ENCODE measurements at regions not wholly inside any gene's neighbourhood (a gene's known extent, or its start where the extent isn't known, plus 50 kb on each side); places are given as distances from the start of the nearest gene placed in this dataset.

DNA sequence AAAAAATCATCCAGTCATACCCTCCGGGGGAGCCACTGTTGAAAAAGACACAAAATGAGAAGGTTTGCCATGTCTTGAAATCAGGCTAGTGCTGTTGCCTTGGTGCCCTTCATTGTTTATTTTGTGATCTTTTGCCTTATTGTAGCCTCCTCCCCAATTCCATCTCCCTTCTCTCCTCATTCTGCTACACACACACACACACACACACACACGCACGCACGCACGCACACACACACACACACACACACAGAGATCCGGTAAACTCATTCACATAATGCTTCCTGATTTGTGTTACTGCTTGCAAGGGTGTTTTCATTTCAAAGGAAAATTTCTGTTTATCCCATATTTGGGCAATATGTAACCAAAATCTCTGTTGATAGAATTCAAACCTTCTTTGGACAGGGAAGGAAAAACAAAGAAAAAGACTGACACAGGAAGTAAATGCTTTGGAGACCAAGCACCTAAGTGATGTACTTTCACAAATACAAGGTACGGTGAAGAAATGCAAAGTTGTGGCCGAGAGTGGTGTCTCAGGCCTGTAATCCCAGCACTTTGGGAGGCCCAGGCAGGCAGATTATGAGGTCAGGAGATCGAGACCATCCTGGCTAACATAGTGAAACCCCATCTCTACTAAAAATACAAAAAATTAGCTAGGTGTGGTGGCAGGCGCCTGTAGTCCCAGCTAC, 141.1 kb upstream of the CDK13 start:
- CTCF ChIA-PET: no interaction called here
- H3K36me3 Mint-ChIP-seq (ENCODE audit: insufficient read depth, unreplicated experiment): no peaks in the 10 kb centered on the region
- no peak for DNase-seq

DNA sequence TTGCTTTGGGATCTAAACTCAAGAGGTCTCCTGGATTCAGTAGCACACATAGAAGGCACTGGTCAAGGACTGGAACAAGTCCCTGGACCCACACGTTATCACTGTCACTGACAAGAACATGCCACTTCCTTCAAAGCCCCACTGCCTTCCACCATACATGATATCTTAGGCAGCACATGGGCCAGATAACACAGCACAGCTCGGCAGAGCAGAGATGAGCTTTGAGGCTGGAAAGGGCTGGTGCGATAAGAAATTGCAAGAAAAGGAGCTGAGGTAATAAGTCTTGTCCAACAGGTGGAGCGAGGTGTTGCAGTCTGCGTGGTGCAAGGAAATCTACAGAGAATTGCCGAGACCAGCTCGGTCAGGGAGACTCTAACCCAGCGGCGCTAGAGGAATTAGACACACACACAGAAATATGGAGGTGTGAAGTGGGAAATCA, 139.8 kb upstream of the CDK13 start:
- CTCF ChIA-PET: interaction anchor here (0.8 to 1.4 kb wide), 5 partner anchors 16 to 242 kb away, joined by 3 to 5 read pairs (median 3); no protein-coding TSS in a partner anchor
- Mint-ChIP-seq H3K4me1 (ENCODE audit: low read depth, unreplicated experiment) (peaks cover 15% of the 10 kb centered on the region), H3K36me3 (ENCODE audit: insufficient read depth, unreplicated experiment) (no peaks in the 10 kb centered on the region), H3K27ac (ENCODE audit: unreplicated experiment) (no peak overlapping the region), H3K27me3 (ENCODE audit: unreplicated experiment) (peaks cover 20% of the 10 kb centered on the region), H3K4me3 (ENCODE audit: low read depth, unreplicated experiment) (no peak overlapping the region), H3K9me3 (ENCODE audit: low read depth, unreplicated experiment) (no peaks in the 10 kb centered on the region)
- TF ChIP-seq, protein P1, sequence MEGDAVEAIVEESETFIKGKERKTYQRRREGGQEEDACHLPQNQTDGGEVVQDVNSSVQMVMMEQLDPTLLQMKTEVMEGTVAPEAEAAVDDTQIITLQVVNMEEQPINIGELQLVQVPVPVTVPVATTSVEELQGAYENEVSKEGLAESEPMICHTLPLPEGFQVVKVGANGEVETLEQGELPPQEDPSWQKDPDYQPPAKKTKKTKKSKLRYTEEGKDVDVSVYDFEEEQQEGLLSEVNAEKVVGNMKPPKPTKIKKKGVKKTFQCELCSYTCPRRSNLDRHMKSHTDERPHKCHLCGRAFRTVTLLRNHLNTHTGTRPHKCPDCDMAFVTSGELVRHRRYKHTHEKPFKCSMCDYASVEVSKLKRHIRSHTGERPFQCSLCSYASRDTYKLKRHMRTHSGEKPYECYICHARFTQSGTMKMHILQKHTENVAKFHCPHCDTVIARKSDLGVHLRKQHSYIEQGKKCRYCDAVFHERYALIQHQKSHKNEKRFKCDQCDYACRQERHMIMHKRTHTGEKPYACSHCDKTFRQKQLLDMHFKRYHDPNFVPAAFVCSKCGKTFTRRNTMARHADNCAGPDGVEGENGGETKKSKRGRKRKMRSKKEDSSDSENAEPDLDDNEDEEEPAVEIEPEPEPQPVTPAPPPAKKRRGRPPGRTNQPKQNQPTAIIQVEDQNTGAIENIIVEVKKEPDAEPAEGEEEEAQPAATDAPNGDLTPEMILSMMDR (IDR thresholded peaks at IDR 0.05; ENCODE audit: unreplicated experiment): peak; percentile 52
- no TSS peak for BruUV-seq (replicated peaks)
- intact Hi-C loops (cut with micrococcal nuclease; ENCODE audit: unreplicated experiment): no loop called here
- DNase-seq: peak; percentile 58

More for the DNA sequence above, 141.1 kb upstream of the CDK13 start:
- intact Hi-C loops (cut with micrococcal nuclease; ENCODE audit: unreplicated experiment): no loop called here
- BruUV-seq (replicated peaks): no TSS peak
- H3K4me1 Mint-ChIP-seq (ENCODE audit: low read depth, unreplicated experiment): peaks cover 15% of the 10 kb centered on the region
- H3K9me3 Mint-ChIP-seq (ENCODE audit: low read depth, unreplicated experiment): no peaks in the 10 kb centered on the region
- H3K27ac Mint-ChIP-seq (ENCODE audit: unreplicated experiment): no peak overlapping the region
- peaks cover 10% of the 10 kb centered on the region for H3K27me3 Mint-ChIP-seq (ENCODE audit: unreplicated experiment)
- H3K4me3 Mint-ChIP-seq (ENCODE audit: low read depth, unreplicated experiment): no peak overlapping the region
- TF ChIP-seq, protein P1 (IDR thresholded peaks at IDR 0.05; ENCODE audit: unreplicated experiment): no peak

DNA sequence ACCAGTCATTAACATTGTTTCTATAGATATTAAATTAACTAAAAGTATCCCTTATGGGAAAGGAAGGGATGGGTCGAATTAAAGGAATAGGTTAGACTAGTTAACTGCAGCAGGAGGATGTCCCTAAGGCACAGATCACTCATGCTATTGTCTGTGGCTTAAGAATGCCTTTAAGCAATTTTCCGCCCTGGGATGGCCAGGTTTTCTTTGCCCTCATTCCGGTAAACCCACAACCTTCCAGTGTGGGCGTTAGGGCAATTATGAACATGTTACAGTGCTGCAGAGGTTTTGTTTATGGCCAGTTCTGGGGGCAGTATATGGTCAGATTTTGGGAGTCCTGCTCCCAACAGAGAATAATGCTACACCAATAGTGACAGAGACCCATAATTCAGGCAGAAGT, 139.3 kb upstream of the CDK13 start:
- intact Hi-C loops (cut with micrococcal nuclease; ENCODE audit: unreplicated experiment): no loop called here
- Mint-ChIP-seq H3K27me3 (ENCODE audit: unreplicated experiment) (peaks cover 25% of the 10 kb centered on the region), H3K36me3 (ENCODE audit: insufficient read depth, unreplicated experiment) (no peaks in the 10 kb centered on the region), H3K27ac (ENCODE audit: unreplicated experiment) (no peak overlapping the region), H3K4me3 (ENCODE audit: low read depth, unreplicated experiment) (no peak overlapping the region), H3K4me1 (ENCODE audit: low read depth, unreplicated experiment) (peaks cover 15% of the 10 kb centered on the region), H3K9me3 (ENCODE audit: low read depth, unreplicated experiment) (no peaks in the 10 kb centered on the region)
- TF ChIP-seq, protein P1 (IDR thresholded peaks at IDR 0.05; ENCODE audit: unreplicated experiment): no peak
- no peak for DNase-seq
- CTCF ChIA-PET: interaction anchor here (0.8 to 1.4 kb wide), 5 partner anchors 16 to 242 kb away, joined by 3 to 5 read pairs (median 3); no protein-coding TSS in a partner anchor
- BruUV-seq (replicated peaks): no TSS peak

DNA sequence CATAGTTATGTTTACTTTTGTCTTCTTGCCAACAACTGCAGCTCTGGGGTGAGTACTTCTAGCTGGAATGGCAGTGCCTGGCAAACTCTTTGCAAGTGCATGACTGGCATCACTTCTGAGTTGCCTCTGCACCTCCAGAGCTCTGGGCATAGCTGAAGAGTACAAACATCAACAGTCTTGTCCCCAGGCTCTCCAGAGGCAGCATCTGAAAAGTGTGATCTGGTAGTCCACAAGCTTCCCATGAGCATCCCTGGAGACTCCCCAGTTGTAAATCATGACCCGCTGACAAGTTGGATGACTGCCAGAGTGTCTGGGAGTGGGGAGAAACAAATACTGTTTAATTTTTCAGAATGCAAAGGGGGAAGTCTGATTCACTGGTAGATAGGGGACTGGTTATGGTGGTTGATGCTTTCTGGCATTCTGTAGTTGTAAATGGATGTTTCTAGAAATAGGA, 138.9 kb upstream of the CDK13 start:
- no peak for DNase-seq
- Mint-ChIP-seq H3K27ac (ENCODE audit: unreplicated experiment) (no peak overlapping the region), H3K9me3 (ENCODE audit: low read depth, unreplicated experiment) (no peaks in the 10 kb centered on the region)

More for the DNA sequence above, 138.9 kb upstream of the CDK13 start:
- H3K4me1 Mint-ChIP-seq (ENCODE audit: low read depth, unreplicated experiment): peaks cover 15% of the 10 kb centered on the region
- TF ChIP-seq, protein P1 (IDR thresholded peaks at IDR 0.05; ENCODE audit: unreplicated experiment): no peak
- CTCF ChIA-PET: interaction anchor here (1.0 kb wide), 1 partner anchor 17 kb away, joined by 3 read pairs; no protein-coding TSS in a partner anchor
- intact Hi-C loops (cut with micrococcal nuclease; ENCODE audit: unreplicated experiment): no loop called here
- H3K36me3 Mint-ChIP-seq (ENCODE audit: insufficient read depth, unreplicated experiment): no peaks in the 10 kb centered on the region
- H3K27me3 Mint-ChIP-seq (ENCODE audit: unreplicated experiment): peaks cover 29% of the 10 kb centered on the region
- no TSS peak for BruUV-seq (replicated peaks)
- H3K4me3 Mint-ChIP-seq (ENCODE audit: low read depth, unreplicated experiment): no peak overlapping the region
